ENCODE measurements at regions not wholly inside any gene's neighbourhood (a gene's known extent, or its start where the extent isn't known, plus 50 kb on each side); places are given as distances from the start of the nearest gene placed in this dataset.

GRCh38 chr21:43279578-43279894, 110.7 kb downstream of the CRYAA start:
- TF ChIP-seq STAT1 (IDR thresholded peaks at IDR 0.05; ENCODE audit: unreplicated experiment) (no peak), POLR2AphosphoS5 (IDR thresholded peaks at IDR 0.05; ENCODE audit: low read depth) (no peak), CTCF (conservative IDR thresholded peaks at IDR 0.05; ENCODE audit: low read depth in 2 of 2) (no peak), EZH2 (IDR thresholded peaks at IDR 0.05; ENCODE audit: low read depth, unreplicated experiment) (no peak), EZH2phosphoT487 (IDR thresholded peaks at IDR 0.05; ENCODE audit: unreplicated experiment) (no peak), REST (IDR thresholded peaks at IDR 0.05; ENCODE audit: unreplicated experiment) (no peak), ETS1 (IDR thresholded peaks at IDR 0.05) (no peak), CREB1 (CRISPR knock-in tag; IDR thresholded peaks at IDR 0.05; ENCODE audit: low read depth) (no peak), JUNB (IDR thresholded peaks at IDR 0.05; ENCODE audit: unreplicated experiment) (no peak), ZNF331 (CRISPR knock-in tag; IDR thresholded peaks at IDR 0.05; ENCODE audit: low read depth) (no peak), ZNF114 (CRISPR knock-in tag; IDR thresholded peaks at IDR 0.05) (no peak)

Data from GM23338 (cell line).